ENCODE measurements at regions not wholly inside any gene's neighbourhood (a gene's known extent, or its start where the extent isn't known, plus 50 kb on each side); places are given as distances from the start of the nearest gene placed in this dataset.

DNA sequence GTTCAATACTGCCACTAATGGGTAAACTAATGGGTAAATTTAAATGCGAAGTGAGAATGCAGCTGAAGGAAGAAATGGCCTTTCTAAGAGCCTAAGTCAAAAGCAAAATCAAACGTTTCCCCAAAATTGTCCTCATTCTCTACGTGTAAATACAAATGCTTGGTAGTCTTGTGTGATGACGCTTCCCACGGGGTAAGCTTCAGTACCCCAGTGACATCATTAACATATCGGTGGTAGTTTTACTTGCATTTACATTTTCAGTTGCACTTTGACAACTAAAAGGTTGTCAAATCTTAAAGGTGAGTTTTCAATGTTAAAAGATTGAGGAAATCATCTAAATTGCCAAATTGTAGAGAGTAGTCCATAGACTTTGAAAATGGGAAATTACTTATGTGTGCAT lies 550.7 kb upstream of the CCNG1 start:
- ChIA-PET POLR2A (no interaction called here), CTCF (no interaction called here)
- no peak for DNase-seq
- no peaks in the 10 kb centered on the region for H3K27me3 Mint-ChIP-seq (ENCODE audit: insufficient read depth, unreplicated experiment)
- intact Hi-C loops (cut with micrococcal nuclease; ENCODE audit: unreplicated experiment) = no loop called here
- H3K36me3 ChIP-seq (ENCODE audit: control insufficient read depth, insufficient read depth, low read length) = no peaks in the 10 kb centered on the region
- no peaks in the 10 kb centered on the region for H3K4me1 Mint-ChIP-seq (ENCODE audit: low read depth, unreplicated experiment)
- no peak overlapping the region for H3K4me3 ChIP-seq (ENCODE audit: low read depth, low read length)
- no peaks in the 10 kb centered on the region for H3K9me3 Mint-ChIP-seq (ENCODE audit: unreplicated experiment)
- no peaks in the 10 kb centered on the region for H3K27me3 ChIP-seq (replicated peaks; ENCODE audit: control insufficient read depth, insufficient read depth, low read length)
- no peaks in the 10 kb centered on the region for H3K4me1 ChIP-seq
- H3K36me3 Mint-ChIP-seq (ENCODE audit: insufficient read depth, unreplicated experiment) = no peaks in the 10 kb centered on the region
- H3K9me3 ChIP-seq = no peaks in the 10 kb centered on the region
- BruUV-seq (replicated peaks) = no TSS peak
- H3K27ac Mint-ChIP-seq (ENCODE audit: unreplicated experiment) = no peak overlapping the region
- TF ChIP-seq, protein P1, sequence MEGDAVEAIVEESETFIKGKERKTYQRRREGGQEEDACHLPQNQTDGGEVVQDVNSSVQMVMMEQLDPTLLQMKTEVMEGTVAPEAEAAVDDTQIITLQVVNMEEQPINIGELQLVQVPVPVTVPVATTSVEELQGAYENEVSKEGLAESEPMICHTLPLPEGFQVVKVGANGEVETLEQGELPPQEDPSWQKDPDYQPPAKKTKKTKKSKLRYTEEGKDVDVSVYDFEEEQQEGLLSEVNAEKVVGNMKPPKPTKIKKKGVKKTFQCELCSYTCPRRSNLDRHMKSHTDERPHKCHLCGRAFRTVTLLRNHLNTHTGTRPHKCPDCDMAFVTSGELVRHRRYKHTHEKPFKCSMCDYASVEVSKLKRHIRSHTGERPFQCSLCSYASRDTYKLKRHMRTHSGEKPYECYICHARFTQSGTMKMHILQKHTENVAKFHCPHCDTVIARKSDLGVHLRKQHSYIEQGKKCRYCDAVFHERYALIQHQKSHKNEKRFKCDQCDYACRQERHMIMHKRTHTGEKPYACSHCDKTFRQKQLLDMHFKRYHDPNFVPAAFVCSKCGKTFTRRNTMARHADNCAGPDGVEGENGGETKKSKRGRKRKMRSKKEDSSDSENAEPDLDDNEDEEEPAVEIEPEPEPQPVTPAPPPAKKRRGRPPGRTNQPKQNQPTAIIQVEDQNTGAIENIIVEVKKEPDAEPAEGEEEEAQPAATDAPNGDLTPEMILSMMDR (IDR thresholded peaks at IDR 0.05; ENCODE audit: insufficient read depth in 1 of 2, low read depth in 1 of 2, low read length in 1 of 2, severe bottlenecking in 1 of 2, unreplicated experiment in 1 of 2) = no peak
- H3K4me3 Mint-ChIP-seq (ENCODE audit: unreplicated experiment) = no peak overlapping the region

DNA sequence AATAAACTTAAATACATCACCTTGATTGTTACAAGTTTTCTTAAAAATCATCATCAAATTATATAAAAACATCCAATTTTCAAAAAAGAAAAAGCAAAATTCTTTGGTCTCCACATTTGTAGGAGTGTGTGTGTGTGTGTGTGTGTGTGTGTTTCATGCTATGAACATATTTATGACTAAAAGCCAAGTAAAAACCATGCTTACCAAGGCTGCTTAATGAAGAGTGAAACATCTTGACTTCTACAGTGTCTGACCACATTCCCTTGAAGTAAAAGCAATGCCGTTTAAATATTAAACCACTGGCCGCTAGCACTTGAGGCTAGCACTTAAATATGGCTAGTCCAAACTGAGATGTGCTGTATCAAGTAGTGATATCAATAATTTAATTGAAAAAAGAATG lies 549.1 kb upstream of the CCNG1 start:
- H3K36me3 ChIP-seq (ENCODE audit: control insufficient read depth, insufficient read depth, low read length) = no peaks in the 10 kb centered on the region
- no peaks in the 10 kb centered on the region for H3K4me1 ChIP-seq
- POLR2A ChIA-PET = no interaction called here
- H3K36me3 Mint-ChIP-seq (ENCODE audit: insufficient read depth, unreplicated experiment) = no peaks in the 10 kb centered on the region
- TF ChIP-seq, protein P1 (IDR thresholded peaks at IDR 0.05; ENCODE audit: insufficient read depth in 1 of 2, low read depth in 1 of 2, low read length in 1 of 2, severe bottlenecking in 1 of 2, unreplicated experiment in 1 of 2) = no peak
- no peak overlapping the region for H3K4me3 Mint-ChIP-seq (ENCODE audit: unreplicated experiment)
- H3K9me3 Mint-ChIP-seq (ENCODE audit: unreplicated experiment) = no peaks in the 10 kb centered on the region
- intact Hi-C loops (cut with micrococcal nuclease; ENCODE audit: unreplicated experiment) = no loop called here
- CTCF ChIA-PET = no interaction called here
- H3K27me3 ChIP-seq (replicated peaks; ENCODE audit: control insufficient read depth, insufficient read depth, low read length) = no peaks in the 10 kb centered on the region
- no peaks in the 10 kb centered on the region for H3K4me1 Mint-ChIP-seq (ENCODE audit: low read depth, unreplicated experiment)
- no peak overlapping the region for H3K4me3 ChIP-seq (ENCODE audit: low read depth, low read length)
- no TSS peak for BruUV-seq (replicated peaks)
- no peak overlapping the region for H3K27ac Mint-ChIP-seq (ENCODE audit: unreplicated experiment)
- H3K9me3 ChIP-seq = no peaks in the 10 kb centered on the region
- no peak for DNase-seq
- no peaks in the 10 kb centered on the region for H3K27me3 Mint-ChIP-seq (ENCODE audit: insufficient read depth, unreplicated experiment)

DNA sequence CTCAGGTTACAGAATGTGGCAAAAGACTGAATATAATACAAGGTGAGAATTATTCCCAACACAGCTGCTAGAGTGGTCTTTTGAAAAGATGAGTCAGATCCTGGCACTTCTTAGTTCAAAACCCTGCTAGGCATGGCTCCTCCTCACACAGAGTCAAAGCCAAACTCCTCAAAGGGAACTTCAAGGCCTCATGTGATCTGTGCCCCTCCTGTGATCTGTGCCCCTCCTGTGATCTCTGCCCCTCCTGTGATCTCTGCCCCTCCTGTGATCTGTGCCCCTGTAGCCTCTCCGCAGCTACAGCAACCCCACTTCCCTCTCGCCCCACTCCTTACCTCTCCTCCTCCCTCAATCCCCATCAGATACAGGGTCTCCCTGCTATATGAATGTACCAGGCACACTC lies 525.5 kb upstream of the CCNG1 start:
- ChIA-PET CTCF (no interaction called here), POLR2A (no interaction called here)
- no peaks in the 10 kb centered on the region for H3K27me3 ChIP-seq (replicated peaks; ENCODE audit: control insufficient read depth, insufficient read depth, low read length)
- TF ChIP-seq, protein P1 (IDR thresholded peaks at IDR 0.05; ENCODE audit: insufficient read depth in 1 of 2, low read depth in 1 of 2, low read length in 1 of 2, severe bottlenecking in 1 of 2, unreplicated experiment in 1 of 2) = no peak
- BruUV-seq (replicated peaks) = no TSS peak
- no peaks in the 10 kb centered on the region for H3K4me1 ChIP-seq
- H3K36me3 ChIP-seq (ENCODE audit: control insufficient read depth, insufficient read depth, low read length) = no peaks in the 10 kb centered on the region
- Mint-ChIP-seq H3K27ac (ENCODE audit: unreplicated experiment) (no peak overlapping the region), H3K4me1 (ENCODE audit: low read depth, unreplicated experiment) (no peaks in the 10 kb centered on the region), H3K27me3 (ENCODE audit: insufficient read depth, unreplicated experiment) (peaks cover 4% of the 10 kb centered on the region), H3K36me3 (ENCODE audit: insufficient read depth, unreplicated experiment) (no peaks in the 10 kb centered on the region), H3K4me3 (ENCODE audit: unreplicated experiment) (no peak overlapping the region), H3K9me3 (ENCODE audit: unreplicated experiment) (no peaks in the 10 kb centered on the region)
- no peak overlapping the region for H3K4me3 ChIP-seq (ENCODE audit: low read depth, low read length)
- intact Hi-C loops (cut with micrococcal nuclease; ENCODE audit: unreplicated experiment) = loop anchor here (1.0 kb wide), 1 partner anchor 34 kb away; no protein-coding TSS in a partner anchor
- DNase-seq = no peak
- H3K9me3 ChIP-seq = no peaks in the 10 kb centered on the region

Data from Caco-2 (cell line).